GM23338 (cell line): ENCODE measurements at regions not wholly inside any gene's neighbourhood (a gene's known extent, or its start where the extent isn't known, plus 50 kb on each side); places are given as distances from the start of the nearest gene placed in this dataset.

Source experiments
- ATAC-seq: fragments of 200-7000 bp; cut with Tn5 transposase; 3 replicates; pipeline ENCODE4 v1.9.1; 2020
- DNase-seq: peaks from one replicate; pipeline ENCODE4 v3.0.0-alpha.2; 2015; ENCODE audit warnings: low spot score
- H2AFZ ChIP-seq: fragments of 200-600 bp; sonication (generic); 2 replicates; pipeline ENCODE4 v1.8.0; 2016; ENCODE audit warnings: antibody characterized with exemption, mild to moderate bottlenecking, moderate library complexity
- H3F3A ChIP-seq: fragments of 200-600 bp; sonication (generic); replicated peaks from 2 replicates; pipeline ENCODE4 v1.8.0; 2017; ENCODE audit warnings: antibody characterized with exemption, mixed run types, low read depth
- H3K27ac ChIP-seq: fragments of 200-600 bp; sonication (generic); 2 replicates; pipeline ENCODE4 v1.6.1; 2016; ENCODE audit warnings: low read depth
- H3K27me3 ChIP-seq: fragments of 200-600 bp; sonication (generic); 2 replicates; pipeline ENCODE4 v1.8.0; 2016; ENCODE audit warnings: mild to moderate bottlenecking, mixed run types, moderate library complexity; ENCODE audit not compliant: insufficient read depth
- H3K36me3 ChIP-seq: fragments of 200-600 bp; sonication (generic); 2 replicates; pipeline ENCODE4 v1.8.0; 2016; ENCODE audit warnings: mild to moderate bottlenecking; ENCODE audit not compliant: insufficient read depth
- H3K4me1 ChIP-seq: fragments of 200-600 bp; sonication (generic); 2 replicates; pipeline ENCODE4 v1.8.0; 2016; ENCODE audit warnings: mild to moderate bottlenecking, moderate library complexity; ENCODE audit not compliant: insufficient read depth
- H3K4me2 ChIP-seq: fragments of 200-600 bp; sonication (generic); 2 replicates; pipeline ENCODE4 v1.7.1; 2017; ENCODE audit warnings: mixed run types
- H3K4me3 ChIP-seq: fragments of 200-600 bp; sonication (generic); 2 replicates; pipeline ENCODE4 v1.6.1; 2016; ENCODE audit warnings: mixed run types
- H3K79me2 ChIP-seq: fragments of 200-600 bp; sonication (generic); replicated peaks from 2 replicates; pipeline ENCODE4 v1.8.0; 2017; ENCODE audit warnings: mild to moderate bottlenecking; ENCODE audit not compliant: insufficient read depth
- H3K9me2 ChIP-seq: fragments of 200-600 bp; sonication (generic); 2 replicates; pipeline ENCODE4 v1.8.0; 2017; ENCODE audit not compliant: insufficient read depth
- H4K20me1 ChIP-seq: fragments of 200-600 bp; sonication (generic); replicated peaks from 2 replicates; pipeline ENCODE4 v1.8.0; 2017; ENCODE audit warnings: mild to moderate bottlenecking; ENCODE audit not compliant: insufficient read depth
- H3K27ac Mint-ChIP-seq: 2 replicates; pipeline ENCODE4 v1.8.0; 2020; ENCODE audit warnings: inconsistent platforms, mild to moderate bottlenecking, moderate library complexity, mixed read lengths
- H3K27me3 Mint-ChIP-seq: 3 replicates; pipeline ENCODE4 v1.8.0; 2022; ENCODE audit warnings: low read depth, mild to moderate bottlenecking, moderate library complexity, mixed read lengths, inconsistent platforms; ENCODE audit not compliant: insufficient read depth, poor library complexity
- H3K36me3 Mint-ChIP-seq: 3 replicates; pipeline ENCODE4 v1.8.0; 2021; ENCODE audit warnings: low read depth, mild to moderate bottlenecking, inconsistent platforms, moderate library complexity, mixed read lengths
- H3K4me1 Mint-ChIP-seq: 3 replicates; pipeline ENCODE4 v1.8.0; 2020; ENCODE audit warnings: mild to moderate bottlenecking, inconsistent platforms, mixed read lengths
- H3K4me3 Mint-ChIP-seq: 3 replicates; pipeline ENCODE4 v1.8.0; 2021; ENCODE audit warnings: moderate library complexity, mild to moderate bottlenecking, inconsistent platforms, mixed read lengths
- H3K9me3 Mint-ChIP-seq: 3 replicates; pipeline ENCODE4 v1.8.0; 2020; ENCODE audit warnings: moderate library complexity, mild to moderate bottlenecking, inconsistent platforms, mixed read lengths
- CREB1 ChIP-seq: fragments of 250-450 bp; sonication (Bioruptor Pico); IDR thresholded peaks from 2 replicates; pipeline ENCODE4 v1.5.0; 2020; ENCODE audit warnings: low read depth, mild to moderate bottlenecking, moderate library complexity
- EZH2 ChIP-seq: fragments of 200-600 bp; sonication (generic); IDR thresholded peaks from one replicate; pipeline ENCODE4 v1.8.0; 2017; ENCODE audit warnings: antibody characterized with exemption, mild to moderate bottlenecking, low read depth; ENCODE audit not compliant: unreplicated experiment
- ZNF114 ChIP-seq: fragments of 250-450 bp; sonication (Bioruptor Pico); IDR thresholded peaks from 2 replicates; pipeline ENCODE4 v1.5.0; 2020; ENCODE audit warnings: mild to moderate bottlenecking, moderate library complexity
- TF ChIP-seq, protein P1 (sequence below): fragments of 250-450 bp; sonication (Bioruptor Pico); IDR thresholded peaks from 2 replicates; pipeline ENCODE4 v1.5.0; 2020; ENCODE audit warnings: mild to moderate bottlenecking, moderate library complexity
- TF ChIP-seq, protein P2 (sequence below): IDR thresholded peaks from 2 replicates; pipeline ENCODE4 v1.6.1; 2016; ENCODE audit warnings: antibody characterized with exemption
- TF ChIP-seq, protein P3 (sequence below): IDR thresholded peaks from one replicate; pipeline ENCODE4 v1.6.1; 2018; ENCODE audit warnings: antibody characterized with exemption; ENCODE audit not compliant: unreplicated experiment

DNA sequence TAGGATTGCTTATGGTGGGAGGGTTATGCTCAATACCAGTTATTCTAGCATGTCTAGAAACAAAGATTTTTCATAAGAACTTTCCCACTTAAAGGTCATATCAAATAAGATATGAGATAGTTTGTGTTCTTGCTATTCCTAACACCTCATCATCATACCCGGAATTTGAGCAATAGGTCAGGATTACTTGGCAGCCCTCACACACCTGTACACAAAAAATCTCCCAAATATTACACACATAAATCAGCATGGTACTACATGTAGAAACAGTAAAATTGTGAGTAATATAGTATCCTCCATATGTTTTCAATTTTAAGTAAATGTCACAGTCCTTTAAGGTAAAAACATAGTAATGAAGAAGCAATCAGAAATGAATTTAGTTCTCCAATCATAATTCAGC lies 113.7 kb downstream of the SLC25A46 start:
- H3K4me2 ChIP-seq = no peak overlapping the region
- peak overlapping the region; percentile 32; the same call in 1 of the 2 replicates for H2AFZ ChIP-seq
- no peaks in the 10 kb centered on the region for H3K9me2 ChIP-seq
- H4K20me1 ChIP-seq = no peaks in the 10 kb centered on the region
- Mint-ChIP-seq H3K4me3 (no peak overlapping the region), H3K36me3 (no peaks in the 10 kb centered on the region), H3K4me1 (no peaks in the 10 kb centered on the region), H3K27ac (no peak overlapping the region), H3K27me3 (no peaks in the 10 kb centered on the region), H3K9me3 (peaks cover 13% of the 10 kb centered on the region; the same call in 2 of the 3 replicates)
- no peaks in the 10 kb centered on the region for H3K36me3 ChIP-seq
- no peak for DNase-seq
- no peak overlapping the region for H3K4me3 ChIP-seq
- H3K27me3 ChIP-seq = no peaks in the 10 kb centered on the region
- no peaks in the 10 kb centered on the region for H3K79me2 ChIP-seq
- H3F3A ChIP-seq = no peaks in the 10 kb centered on the region
- TF ChIP-seq, protein P1, sequence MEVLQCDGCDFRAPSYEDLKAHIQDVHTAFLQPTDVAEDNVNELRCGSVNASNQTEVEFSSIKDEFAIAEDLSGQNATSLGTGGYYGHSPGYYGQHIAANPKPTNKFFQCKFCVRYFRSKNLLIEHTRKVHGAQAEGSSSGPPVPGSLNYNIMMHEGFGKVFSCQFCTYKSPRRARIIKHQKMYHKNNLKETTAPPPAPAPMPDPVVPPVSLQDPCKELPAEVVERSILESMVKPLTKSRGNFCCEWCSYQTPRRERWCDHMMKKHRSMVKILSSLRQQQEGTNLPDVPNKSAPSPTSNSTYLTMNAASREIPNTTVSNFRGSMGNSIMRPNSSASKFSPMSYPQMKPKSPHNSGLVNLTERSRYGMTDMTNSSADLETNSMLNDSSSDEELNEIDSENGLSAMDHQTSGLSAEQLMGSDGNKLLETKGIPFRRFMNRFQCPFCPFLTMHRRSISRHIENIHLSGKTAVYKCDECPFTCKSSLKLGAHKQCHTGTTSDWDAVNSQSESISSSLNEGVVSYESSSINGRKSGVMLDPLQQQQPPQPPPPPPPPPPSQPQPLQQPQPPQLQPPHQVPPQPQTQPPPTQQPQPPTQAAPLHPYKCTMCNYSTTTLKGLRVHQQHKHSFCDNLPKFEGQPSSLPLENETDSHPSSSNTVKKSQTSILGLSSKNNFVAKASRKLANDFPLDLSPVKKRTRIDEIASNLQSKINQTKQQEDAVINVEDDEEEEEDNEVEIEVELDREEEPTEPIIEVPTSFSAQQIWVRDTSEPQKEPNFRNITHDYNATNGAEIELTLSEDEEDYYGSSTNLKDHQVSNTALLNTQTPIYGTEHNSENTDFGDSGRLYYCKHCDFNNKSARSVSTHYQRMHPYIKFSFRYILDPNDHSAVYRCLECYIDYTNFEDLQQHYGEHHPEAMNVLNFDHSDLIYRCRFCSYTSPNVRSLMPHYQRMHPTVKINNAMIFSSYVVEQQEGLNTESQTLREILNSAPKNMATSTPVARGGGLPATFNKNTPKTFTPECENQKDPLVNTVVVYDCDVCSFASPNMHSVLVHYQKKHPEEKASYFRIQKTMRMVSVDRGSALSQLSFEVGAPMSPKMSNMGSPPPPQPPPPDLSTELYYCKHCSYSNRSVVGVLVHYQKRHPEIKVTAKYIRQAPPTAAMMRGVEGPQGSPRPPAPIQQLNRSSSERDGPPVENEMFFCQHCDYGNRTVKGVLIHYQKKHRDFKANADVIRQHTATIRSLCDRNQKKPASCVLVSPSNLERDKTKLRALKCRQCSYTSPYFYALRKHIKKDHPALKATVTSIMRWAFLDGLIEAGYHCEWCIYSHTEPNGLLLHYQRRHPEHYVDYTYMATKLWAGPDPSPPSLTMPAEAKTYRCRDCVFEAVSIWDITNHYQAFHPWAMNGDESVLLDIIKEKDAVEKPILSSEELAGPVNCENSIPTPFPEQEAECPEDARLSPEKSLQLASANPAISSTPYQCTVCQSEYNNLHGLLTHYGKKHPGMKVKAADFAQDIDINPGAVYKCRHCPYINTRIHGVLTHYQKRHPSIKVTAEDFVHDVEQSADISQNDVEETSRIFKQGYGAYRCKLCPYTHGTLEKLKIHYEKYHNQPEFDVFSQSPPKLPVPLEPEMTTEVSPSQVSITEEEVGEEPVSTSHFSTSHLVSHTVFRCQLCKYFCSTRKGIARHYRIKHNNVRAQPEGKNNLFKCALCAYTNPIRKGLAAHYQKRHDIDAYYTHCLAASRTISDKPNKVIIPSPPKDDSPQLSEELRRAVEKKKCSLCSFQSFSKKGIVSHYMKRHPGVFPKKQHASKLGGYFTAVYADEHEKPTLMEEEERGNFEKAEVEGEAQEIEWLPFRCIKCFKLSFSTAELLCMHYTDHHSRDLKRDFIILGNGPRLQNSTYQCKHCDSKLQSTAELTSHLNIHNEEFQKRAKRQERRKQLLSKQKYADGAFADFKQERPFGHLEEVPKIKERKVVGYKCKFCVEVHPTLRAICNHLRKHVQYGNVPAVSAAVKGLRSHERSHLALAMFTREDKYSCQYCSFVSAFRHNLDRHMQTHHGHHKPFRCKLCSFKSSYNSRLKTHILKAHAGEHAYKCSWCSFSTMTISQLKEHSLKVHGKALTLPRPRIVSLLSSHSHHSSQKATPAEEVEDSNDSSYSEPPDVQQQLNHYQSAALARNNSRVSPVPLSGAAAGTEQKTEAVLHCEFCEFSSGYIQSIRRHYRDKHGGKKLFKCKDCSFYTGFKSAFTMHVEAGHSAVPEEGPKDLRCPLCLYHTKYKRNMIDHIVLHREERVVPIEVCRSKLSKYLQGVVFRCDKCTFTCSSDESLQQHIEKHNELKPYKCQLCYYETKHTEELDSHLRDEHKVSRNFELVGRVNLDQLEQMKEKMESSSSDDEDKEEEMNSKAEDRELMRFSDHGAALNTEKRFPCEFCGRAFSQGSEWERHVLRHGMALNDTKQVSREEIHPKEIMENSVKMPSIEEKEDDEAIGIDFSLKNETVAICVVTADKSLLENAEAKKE (CRISPR knock-in tag) = no peak
- TF ChIP-seq, protein P2, sequence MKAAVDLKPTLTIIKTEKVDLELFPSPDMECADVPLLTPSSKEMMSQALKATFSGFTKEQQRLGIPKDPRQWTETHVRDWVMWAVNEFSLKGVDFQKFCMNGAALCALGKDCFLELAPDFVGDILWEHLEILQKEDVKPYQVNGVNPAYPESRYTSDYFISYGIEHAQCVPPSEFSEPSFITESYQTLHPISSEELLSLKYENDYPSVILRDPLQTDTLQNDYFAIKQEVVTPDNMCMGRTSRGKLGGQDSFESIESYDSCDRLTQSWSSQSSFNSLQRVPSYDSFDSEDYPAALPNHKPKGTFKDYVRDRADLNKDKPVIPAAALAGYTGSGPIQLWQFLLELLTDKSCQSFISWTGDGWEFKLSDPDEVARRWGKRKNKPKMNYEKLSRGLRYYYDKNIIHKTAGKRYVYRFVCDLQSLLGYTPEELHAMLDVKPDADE = no peak
- TF ChIP-seq CREB1 (CRISPR knock-in tag) (no peak), ZNF114 (CRISPR knock-in tag) (no peak), EZH2 (no peak)
- TF ChIP-seq, protein P3, sequence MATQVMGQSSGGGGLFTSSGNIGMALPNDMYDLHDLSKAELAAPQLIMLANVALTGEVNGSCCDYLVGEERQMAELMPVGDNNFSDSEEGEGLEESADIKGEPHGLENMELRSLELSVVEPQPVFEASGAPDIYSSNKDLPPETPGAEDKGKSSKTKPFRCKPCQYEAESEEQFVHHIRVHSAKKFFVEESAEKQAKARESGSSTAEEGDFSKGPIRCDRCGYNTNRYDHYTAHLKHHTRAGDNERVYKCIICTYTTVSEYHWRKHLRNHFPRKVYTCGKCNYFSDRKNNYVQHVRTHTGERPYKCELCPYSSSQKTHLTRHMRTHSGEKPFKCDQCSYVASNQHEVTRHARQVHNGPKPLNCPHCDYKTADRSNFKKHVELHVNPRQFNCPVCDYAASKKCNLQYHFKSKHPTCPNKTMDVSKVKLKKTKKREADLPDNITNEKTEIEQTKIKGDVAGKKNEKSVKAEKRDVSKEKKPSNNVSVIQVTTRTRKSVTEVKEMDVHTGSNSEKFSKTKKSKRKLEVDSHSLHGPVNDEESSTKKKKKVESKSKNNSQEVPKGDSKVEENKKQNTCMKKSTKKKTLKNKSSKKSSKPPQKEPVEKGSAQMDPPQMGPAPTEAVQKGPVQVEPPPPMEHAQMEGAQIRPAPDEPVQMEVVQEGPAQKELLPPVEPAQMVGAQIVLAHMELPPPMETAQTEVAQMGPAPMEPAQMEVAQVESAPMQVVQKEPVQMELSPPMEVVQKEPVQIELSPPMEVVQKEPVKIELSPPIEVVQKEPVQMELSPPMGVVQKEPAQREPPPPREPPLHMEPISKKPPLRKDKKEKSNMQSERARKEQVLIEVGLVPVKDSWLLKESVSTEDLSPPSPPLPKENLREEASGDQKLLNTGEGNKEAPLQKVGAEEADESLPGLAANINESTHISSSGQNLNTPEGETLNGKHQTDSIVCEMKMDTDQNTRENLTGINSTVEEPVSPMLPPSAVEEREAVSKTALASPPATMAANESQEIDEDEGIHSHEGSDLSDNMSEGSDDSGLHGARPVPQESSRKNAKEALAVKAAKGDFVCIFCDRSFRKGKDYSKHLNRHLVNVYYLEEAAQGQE = no peak
- H3K27ac ChIP-seq = no peak overlapping the region
- no peaks in the 10 kb centered on the region for H3K4me1 ChIP-seq
- ATAC-seq = no peak
